ENCODE measurements at regions not wholly inside any gene's neighbourhood (a gene's known extent, or its start where the extent isn't known, plus 50 kb on each side); places are given as distances from the start of the nearest gene placed in this dataset.
A peak's percentile ranks its signal among the peaks of the same experiment; 100 is the strongest.
"Not testable (repeated sequence)": the region's sequence is repeated elsewhere in the genome, so short reads cannot be mapped to it uniquely, and the experiment has no call there.

GRCh38 chr7:115647712-115648111, 382.9 kb downstream of the TFEC start:
- DNase-seq (ENCODE audit: low read depth): no peak

GRCh38 chr7:115642194-115642593, 388.4 kb downstream of the TFEC start:
- DNase-seq (ENCODE audit: low read depth): no peak

GRCh38 chr7:115638853-115639252, 391.7 kb downstream of the TFEC start:
- no peak for DNase-seq (ENCODE audit: low read depth)

GRCh38 chr7:115637128-115637527, 393.4 kb downstream of the TFEC start:
- DNase-seq (ENCODE audit: low read depth): no peak

GRCh38 chr7:115635876-115636275, 394.7 kb downstream of the TFEC start:
- no peak for DNase-seq (ENCODE audit: low read depth)

GRCh38 chr7:115635376-115635775, 395.2 kb downstream of the TFEC start:
- DNase-seq (ENCODE audit: low read depth): peak; percentile 9

- DNase-seq (ENCODE audit: low read depth): peak; percentile 73
Measured at GRCh38 chr7:115634633-115635032, 395.9 kb downstream of the TFEC start.

GRCh38 chr7:115632636-115633035, 397.9 kb downstream of the TFEC start:
- DNase-seq (ENCODE audit: low read depth): no peak

GRCh38 chr7:115631782-115632181, 398.8 kb downstream of the TFEC start:
- DNase-seq (ENCODE audit: low read depth): peak; percentile 77

GRCh38 chr7:115630049-115630448, 400.5 kb downstream of the TFEC start:
- no peak for DNase-seq (ENCODE audit: low read depth)

- DNase-seq (ENCODE audit: low read depth): peak; percentile 91
Measured at GRCh38 chr7:115618676-115619075, 411.9 kb downstream of the TFEC start.

- peak; percentile 37 for DNase-seq (ENCODE audit: low read depth)
Measured at GRCh38 chr7:115613836-115614235, 416.7 kb downstream of the TFEC start.

GRCh38 chr7:115603416-115603815, 427.1 kb downstream of the TFEC start:
- no peak for DNase-seq (ENCODE audit: low read depth)

- peak; percentile 37 for DNase-seq (ENCODE audit: low read depth)
Measured at GRCh38 chr7:115600207-115600606, 430.4 kb downstream of the TFEC start.

GRCh38 chr7:115599184-115599583, 431.4 kb downstream of the TFEC start:
- not testable (repeated sequence) for DNase-seq (ENCODE audit: low read depth)

GRCh38 chr7:115597220-115597619, 433.3 kb downstream of the TFEC start:
- not testable (repeated sequence) for DNase-seq (ENCODE audit: low read depth)

GRCh38 chr7:115593111-115593510, 437.5 kb downstream of the TFEC start:
- peak; percentile 86 for DNase-seq (ENCODE audit: low read depth)

- DNase-seq (ENCODE audit: low read depth): peak; percentile 28
Measured at GRCh38 chr7:115585015-115585718, 445.4 kb downstream of the TFEC start.

GRCh38 chr7:115582956-115583355, 447.6 kb downstream of the TFEC start:
- no peak for DNase-seq (ENCODE audit: low read depth)

GRCh38 chr7:115578576-115578975, 452.0 kb downstream of the TFEC start:
- no peak for DNase-seq (ENCODE audit: low read depth)

- no peak for DNase-seq (ENCODE audit: low read depth)
Measured at GRCh38 chr7:115574681-115575291, 455.8 kb downstream of the TFEC start.

GRCh38 chr7:115572111-115572510, 458.5 kb downstream of the TFEC start:
- no peak for DNase-seq (ENCODE audit: low read depth)

- peak; percentile 99 for DNase-seq (ENCODE audit: low read depth)
Measured at GRCh38 chr7:115561335-115562110, 469.0 kb downstream of the TFEC start.

All from amniotic epithelial cell (primary cell).